ENCODE measurements at regions not wholly inside any gene's neighbourhood (a gene's known extent, or its start where the extent isn't known, plus 50 kb on each side); places are given as distances from the start of the nearest gene placed in this dataset.

DNA sequence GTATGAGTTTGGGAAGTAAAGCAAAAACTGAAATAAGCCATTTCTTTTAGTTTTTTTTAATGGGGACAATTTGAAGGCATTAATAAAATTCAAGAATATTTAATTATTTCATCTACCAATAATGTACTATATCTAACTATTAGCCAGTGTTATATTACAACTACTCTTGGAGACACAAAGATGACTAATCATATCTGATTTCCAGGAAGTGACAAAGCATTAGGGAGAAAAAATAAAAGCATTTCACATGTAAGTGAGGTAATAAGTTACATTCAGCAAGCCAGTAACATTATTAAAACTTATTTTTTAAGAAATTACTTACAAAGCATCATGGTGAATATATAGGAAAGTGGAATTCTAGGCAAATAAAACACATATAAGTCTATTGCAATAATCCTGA lies 781.3 kb upstream of the NRXN1 start:
- TF ChIP-seq, protein P1, sequence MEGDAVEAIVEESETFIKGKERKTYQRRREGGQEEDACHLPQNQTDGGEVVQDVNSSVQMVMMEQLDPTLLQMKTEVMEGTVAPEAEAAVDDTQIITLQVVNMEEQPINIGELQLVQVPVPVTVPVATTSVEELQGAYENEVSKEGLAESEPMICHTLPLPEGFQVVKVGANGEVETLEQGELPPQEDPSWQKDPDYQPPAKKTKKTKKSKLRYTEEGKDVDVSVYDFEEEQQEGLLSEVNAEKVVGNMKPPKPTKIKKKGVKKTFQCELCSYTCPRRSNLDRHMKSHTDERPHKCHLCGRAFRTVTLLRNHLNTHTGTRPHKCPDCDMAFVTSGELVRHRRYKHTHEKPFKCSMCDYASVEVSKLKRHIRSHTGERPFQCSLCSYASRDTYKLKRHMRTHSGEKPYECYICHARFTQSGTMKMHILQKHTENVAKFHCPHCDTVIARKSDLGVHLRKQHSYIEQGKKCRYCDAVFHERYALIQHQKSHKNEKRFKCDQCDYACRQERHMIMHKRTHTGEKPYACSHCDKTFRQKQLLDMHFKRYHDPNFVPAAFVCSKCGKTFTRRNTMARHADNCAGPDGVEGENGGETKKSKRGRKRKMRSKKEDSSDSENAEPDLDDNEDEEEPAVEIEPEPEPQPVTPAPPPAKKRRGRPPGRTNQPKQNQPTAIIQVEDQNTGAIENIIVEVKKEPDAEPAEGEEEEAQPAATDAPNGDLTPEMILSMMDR (optimal IDR thresholded peaks at IDR 0.05 in 1 of 3, IDR thresholded peaks at IDR 0.05 in 1 of 3, conservative IDR thresholded peaks at IDR 0.05 in 1 of 3; ENCODE audit: extremely low read depth in 1 of 3, insufficient read depth in 2 of 3, low read length in 3 of 3) = no peak
- TF ChIP-seq EZH2 (IDR thresholded peaks at IDR 0.05; ENCODE audit: low read length) = no peak
